Gastrocnemius medialis (tissue), 4 donors: ENCODE measurements at regions not wholly inside any gene's neighbourhood (a gene's known extent, or its start where the extent isn't known, plus 50 kb on each side); places are given as distances from the start of the nearest gene placed in this dataset.

Source experiments
- ATAC-seq, 2 donors: fragments of 150-250 bp; one replicate each; pipeline ENCODE4 v1.9.1; 2016
- DNase-seq, 2 donors: peaks; one replicate each; pipeline ENCODE4 v3.0.0-alpha.2; 2019
- H3K27ac ChIP-seq, 4 donors: fragments of 200-600 bp; sonication (generic); 1 replicate in 1 of 4; 2 replicates in 3 of 4; pipeline ENCODE4 v1.5.1; 2016 to 2018; ENCODE audit warnings: mild to moderate bottlenecking in 2 of 4, moderate library complexity in 1 of 4
- H3K27me3 ChIP-seq, 3 donors: fragments of 200-600 bp; sonication (generic) in 2 of 3; 1 replicate in 1 of 3; 2 replicates in 2 of 3; pipeline versions ENCODE4 v1.5.1 to v1.6.0; 2016 to 2019; ENCODE audit warnings: mild to moderate bottlenecking in 1 of 3, moderate library complexity in 1 of 3
- H3K36me3 ChIP-seq, 2 donors: fragments of 200-600 bp; sonication (generic) in 1 of 2; one replicate each; pipeline ENCODE4 v1.5.1; 2017 to 2018
- H3K4me1 ChIP-seq, 2 donors: fragments of 200-600 bp; sonication (generic) in 1 of 2; one replicate each; pipeline ENCODE4 v1.5.1; 2016 to 2017; ENCODE audit warnings: mild to moderate bottlenecking in 2 of 2
- H3K4me3 ChIP-seq, 4 donors: fragments of 200-600 bp; sonication (generic) in 3 of 4; 1 replicate in 1 of 4; 2 replicates in 3 of 4; pipeline ENCODE4 v1.5.1; 2016 to 2019; ENCODE audit warnings: mild to moderate bottlenecking in 2 of 4
- H3K9me3 ChIP-seq, 3 donors: fragments of 200-600 bp; sonication (generic) in 2 of 3; 1 replicate in 1 of 3; 2 replicates in 2 of 3; pipeline ENCODE4 v1.5.1; 2016 to 2019
- POLR2A ChIP-seq, 2 donors: fragments of 450-650 bp; IDR thresholded peaks; one replicate each; pipeline ENCODE4 v1.6.1; 2017; ENCODE audit warnings: antibody characterized with exemption in 2 of 2, mild to moderate bottlenecking in 2 of 2, moderate library complexity in 2 of 2
- in situ Hi-C, 4 donors: fragments of 200-750 bp; cut with MboI; loops; one replicate each; pipeline versions ENCODE4 v1.15.0 to v1.8.0; 2017; ENCODE audit warnings: low sequenced_read_pairs in 4 of 4
- intact Hi-C: fragments of 100-400 bp; cut with DNase I; formaldehyde crosslinking; loops from one replicate; pipeline ENCODE4 v1.15.1; 2023; ENCODE audit warnings: low total_unique reads
- TF ChIP-seq, protein P1 (sequence below), 5 experiments: fragments of 450-650 bp in 3 of 5; fragments of 200-600 bp in 2 of 5; sonication (generic) in 2 of 5; IDR thresholded peaks in 4 of 5; conservative IDR thresholded peaks in 1 of 5; 1 replicate in 4 of 5; 2 replicates in 1 of 5; pipeline ENCODE4 v1.5.1; 2016 to 2019; ENCODE audit warnings: antibody characterized with exemption in 5 of 5, mild to moderate bottlenecking in 3 of 5, moderate library complexity in 3 of 5

- Histone ChIP-seq H3K4me3 (no peak overlapping the region), H3K36me3 (no peaks in the 10 kb centered on the region), H3K9me3 (no peaks in the 10 kb centered on the region), H3K4me1 (no peaks in the 10 kb centered on the region), H3K27me3 (no peaks in the 10 kb centered on the region), H3K27ac (no peak overlapping the region)
- no peak for DNase-seq
- intact Hi-C loops (no loop called here), in situ Hi-C loops (no loop called here)
- TF ChIP-seq, protein P1, sequence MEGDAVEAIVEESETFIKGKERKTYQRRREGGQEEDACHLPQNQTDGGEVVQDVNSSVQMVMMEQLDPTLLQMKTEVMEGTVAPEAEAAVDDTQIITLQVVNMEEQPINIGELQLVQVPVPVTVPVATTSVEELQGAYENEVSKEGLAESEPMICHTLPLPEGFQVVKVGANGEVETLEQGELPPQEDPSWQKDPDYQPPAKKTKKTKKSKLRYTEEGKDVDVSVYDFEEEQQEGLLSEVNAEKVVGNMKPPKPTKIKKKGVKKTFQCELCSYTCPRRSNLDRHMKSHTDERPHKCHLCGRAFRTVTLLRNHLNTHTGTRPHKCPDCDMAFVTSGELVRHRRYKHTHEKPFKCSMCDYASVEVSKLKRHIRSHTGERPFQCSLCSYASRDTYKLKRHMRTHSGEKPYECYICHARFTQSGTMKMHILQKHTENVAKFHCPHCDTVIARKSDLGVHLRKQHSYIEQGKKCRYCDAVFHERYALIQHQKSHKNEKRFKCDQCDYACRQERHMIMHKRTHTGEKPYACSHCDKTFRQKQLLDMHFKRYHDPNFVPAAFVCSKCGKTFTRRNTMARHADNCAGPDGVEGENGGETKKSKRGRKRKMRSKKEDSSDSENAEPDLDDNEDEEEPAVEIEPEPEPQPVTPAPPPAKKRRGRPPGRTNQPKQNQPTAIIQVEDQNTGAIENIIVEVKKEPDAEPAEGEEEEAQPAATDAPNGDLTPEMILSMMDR (IDR thresholded peaks at IDR 0.05 in 4 of 5, conservative IDR thresholded peaks at IDR 0.05 in 1 of 5): no peak
- TF ChIP-seq POLR2A (IDR thresholded peaks at IDR 0.05): no peak
- ATAC-seq: no peak
These were observed 186.9 kb downstream of the EMP1 start for GRCh38 chr12:13383379-13383778.

DNA sequence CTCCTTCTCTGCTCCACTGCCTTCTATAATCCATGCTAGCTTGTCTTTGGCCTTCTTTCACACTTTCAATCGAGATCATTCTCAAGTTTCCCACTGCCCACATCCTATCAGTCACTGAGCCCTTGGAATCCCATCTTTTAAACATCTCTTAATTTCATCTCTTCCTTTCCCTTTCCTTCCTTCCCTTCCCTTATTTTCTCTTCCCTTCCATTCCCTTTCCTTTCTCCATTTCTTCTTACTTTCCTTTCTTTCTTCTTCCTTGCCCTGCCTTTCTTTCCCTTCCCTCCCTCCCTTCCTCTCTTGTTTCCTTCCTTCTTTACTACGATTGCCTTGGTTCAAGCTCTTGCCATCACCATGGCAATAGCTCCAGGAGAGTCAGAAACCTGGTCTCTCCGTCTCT is 183.8 kb downstream of the EMP1 start:
- no peak overlapping the region for H3K27ac ChIP-seq
- ATAC-seq (no peak), DNase-seq (no peak)
- no peaks in the 10 kb centered on the region for H3K36me3 ChIP-seq
- in situ Hi-C loops: no loop called here
- no peaks in the 10 kb centered on the region for H3K9me3 ChIP-seq
- peaks cover 3 to 5% of the 10 kb centered on the region in 2 donors for H3K4me1 ChIP-seq
- H3K4me3 ChIP-seq: no peak overlapping the region
- intact Hi-C loops: no loop called here
- TF ChIP-seq, protein P1 (IDR thresholded peaks at IDR 0.05 in 4 of 5, conservative IDR thresholded peaks at IDR 0.05 in 1 of 5): no peak
- TF ChIP-seq POLR2A (IDR thresholded peaks at IDR 0.05): no peak
- no peaks in the 10 kb centered on the region for H3K27me3 ChIP-seq

- H3K9me3 ChIP-seq: no peaks in the 10 kb centered on the region
- no peak overlapping the region for H3K4me3 ChIP-seq
- no peak overlapping the region for H3K27ac ChIP-seq
- H3K4me1 ChIP-seq: peaks cover 3 to 5% of the 10 kb centered on the region in 2 donors
- intact Hi-C loops: no loop called here
- H3K36me3 ChIP-seq: no peaks in the 10 kb centered on the region
- in situ Hi-C loops: no loop called here
- ATAC-seq (no peak), DNase-seq (no peak)
- no peaks in the 10 kb centered on the region for H3K27me3 ChIP-seq
- TF ChIP-seq POLR2A (IDR thresholded peaks at IDR 0.05): no peak
- TF ChIP-seq, protein P1 (IDR thresholded peaks at IDR 0.05 in 4 of 5, conservative IDR thresholded peaks at IDR 0.05 in 1 of 5): no peak
These were observed 183.1 kb downstream of the EMP1 start for GRCh38 chr12:13379531-13380188.

GRCh38 chr12:13377698-13378097 is 181.2 kb downstream of the EMP1 start:
- Histone ChIP-seq H3K27me3 (peaks cover 0 to under 1% (median 0%) of the 10 kb centered on the region in 3 donors), H3K36me3 (no peaks in the 10 kb centered on the region), H3K4me1 (peaks cover 3 to 5% of the 10 kb centered on the region in 2 donors), H3K4me3 (no peak overlapping the region), H3K27ac (no peak overlapping the region), H3K9me3 (no peaks in the 10 kb centered on the region)
- in situ Hi-C loops: no loop called here
- ATAC-seq (no peak), DNase-seq (no peak)
- intact Hi-C loops: no loop called here
- TF ChIP-seq POLR2A (IDR thresholded peaks at IDR 0.05): no peak
- TF ChIP-seq, protein P1 (IDR thresholded peaks at IDR 0.05 in 4 of 5, conservative IDR thresholded peaks at IDR 0.05 in 1 of 5): no peak
